HG03280 (cell line): ENCODE measurements at regions not wholly inside any gene's neighbourhood (a gene's known extent, or its start where the extent isn't known, plus 50 kb on each side); places are given as distances from the start of the nearest gene placed in this dataset.

Experiments used
- ATAC-seq: cut with Tn5 transposase; IDR thresholded peaks from one replicate; pipeline ENCODE4 v1.9.1; 2021; ENCODE audit warnings: mild to moderate bottlenecking, moderate library complexity; ENCODE audit not compliant: unreplicated experiment

GRCh38 chr13:62706048-62706447 is 1290.4 kb upstream of the PCDH20 start:
- no peak for ATAC-seq

- no peak for ATAC-seq
Observed at GRCh38 chr13:62704875-62705274, 1289.2 kb upstream of the PCDH20 start.

- no peak for ATAC-seq
Observed at GRCh38 chr13:62702502-62702901, 1286.9 kb upstream of the PCDH20 start.

- no peak for ATAC-seq
Observed at GRCh38 chr13:62697701-62698100, 1282.1 kb upstream of the PCDH20 start.

GRCh38 chr13:62696490-62696889 is 1280.8 kb upstream of the PCDH20 start:
- no peak for ATAC-seq

GRCh38 chr13:62687732-62688131 is 1272.1 kb upstream of the PCDH20 start:
- ATAC-seq = no peak

GRCh38 chr13:62684359-62684758 is 1268.7 kb upstream of the PCDH20 start:
- ATAC-seq = no peak

- no peak for ATAC-seq
Observed at GRCh38 chr13:62682788-62683187, 1267.1 kb upstream of the PCDH20 start.

GRCh38 chr13:62678039-62678438 is 1262.4 kb upstream of the PCDH20 start:
- no peak for ATAC-seq

- no peak for ATAC-seq
Observed at GRCh38 chr13:62663767-62664166, 1248.1 kb upstream of the PCDH20 start.

GRCh38 chr13:62659365-62659764 is 1243.7 kb upstream of the PCDH20 start:
- ATAC-seq = no peak

- no peak for ATAC-seq
Observed at GRCh38 chr13:62653371-62653770, 1237.7 kb upstream of the PCDH20 start.

- no peak for ATAC-seq
Observed at GRCh38 chr13:62643799-62644524, 1228.3 kb upstream of the PCDH20 start.

GRCh38 chr13:62643007-62643483 is 1227.4 kb upstream of the PCDH20 start:
- no peak for ATAC-seq

- ATAC-seq = no peak
Observed at GRCh38 chr13:62635161-62635560, 1219.5 kb upstream of the PCDH20 start.

- ATAC-seq = no peak
Observed at GRCh38 chr13:62633448-62633847, 1217.8 kb upstream of the PCDH20 start.

- no peak for ATAC-seq
Observed at GRCh38 chr13:62631619-62632018, 1216.0 kb upstream of the PCDH20 start.

GRCh38 chr13:62631124-62631523 is 1215.5 kb upstream of the PCDH20 start:
- ATAC-seq = no peak

- no peak for ATAC-seq
Observed at GRCh38 chr13:62629618-62630017, 1214.0 kb upstream of the PCDH20 start.

GRCh38 chr13:62627226-62627625 is 1211.6 kb upstream of the PCDH20 start:
- ATAC-seq = no peak

- ATAC-seq = no peak
Observed at GRCh38 chr13:62626771-62627170, 1211.1 kb upstream of the PCDH20 start.

GRCh38 chr13:62625214-62625881 is 1209.7 kb upstream of the PCDH20 start:
- ATAC-seq = no peak
